PC-3 (cell line): ENCODE measurements at regions not wholly inside any gene's neighbourhood (a gene's known extent, or its start where the extent isn't known, plus 50 kb on each side); places are given as distances from the start of the nearest gene placed in this dataset.

ENCODE experiments used
- CTCF ChIP-seq: fragments of 300-600 bp; sonication (generic); conservative IDR thresholded peaks from 2 replicates; pipeline ENCODE4 v1.5.1; 2017; ENCODE audit warnings: antibody characterized with exemption, low read depth, mild to moderate bottlenecking, low read length
- EZH2 ChIP-seq: fragments of 300-600 bp; sonication (generic); IDR thresholded peaks from one replicate; pipeline ENCODE4 v1.6.1; 2017; ENCODE audit warnings: antibody characterized with exemption, mild to moderate bottlenecking, low read length; ENCODE audit not compliant: unreplicated experiment
- EZH2phosphoT487 ChIP-seq: fragments of 300-600 bp; sonication (generic); IDR thresholded peaks from 2 replicates; pipeline ENCODE4 v1.6.1; 2018; ENCODE audit warnings: mild to moderate bottlenecking, antibody characterized with exemption, low read length, borderline replicate concordance

DNA sequence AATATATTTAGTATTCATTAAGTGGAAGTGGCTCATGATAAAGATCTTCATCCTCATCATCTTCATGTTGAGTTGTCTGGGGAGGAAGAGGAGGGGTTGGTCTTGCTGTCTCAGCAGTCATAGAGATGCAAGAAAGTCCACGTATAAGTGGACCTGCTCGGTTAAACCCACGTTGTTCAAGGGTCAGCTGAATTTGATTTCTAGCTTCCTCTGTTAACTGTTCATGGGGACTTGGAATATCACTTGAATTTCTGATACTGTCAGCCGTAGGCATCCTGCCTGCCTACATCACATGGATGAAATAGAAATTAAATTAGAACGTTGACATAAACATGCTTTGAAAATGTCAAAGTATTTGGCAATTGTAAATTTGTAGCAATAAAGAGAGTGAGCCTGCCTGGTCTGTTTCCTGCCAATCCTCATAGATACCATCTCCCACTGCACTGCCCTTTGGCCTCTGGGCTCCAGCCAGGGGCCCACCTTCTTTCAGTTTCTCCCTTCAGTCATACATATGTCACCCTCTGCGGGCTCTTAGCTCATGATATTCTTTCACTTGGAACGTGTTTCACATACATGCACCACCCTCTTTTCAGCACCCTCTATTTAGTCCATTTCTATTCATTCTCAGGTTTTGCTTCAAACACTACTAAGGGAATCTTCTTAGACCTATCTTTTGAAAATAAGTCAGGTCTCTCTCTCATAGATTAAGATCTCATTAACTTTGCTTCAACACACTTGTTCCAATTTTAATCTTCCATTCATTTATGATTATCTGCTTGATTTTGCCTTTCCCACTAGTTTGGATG, 376.3 kb downstream of the IPMK start:
- TF ChIP-seq CTCF (no peak), EZH2 (no peak), EZH2phosphoT487 (no peak)
